Epithelial cell of prostate (primary cell): ENCODE measurements at regions not wholly inside any gene's neighbourhood (a gene's known extent, or its start where the extent isn't known, plus 50 kb on each side); places are given as distances from the start of the nearest gene placed in this dataset.
"Not testable (repeated sequence)": the region's sequence is repeated elsewhere in the genome, so short reads cannot be mapped to it uniquely, and the experiment has no call there.

Experiments used
- DNase-seq: peaks from one replicate; pipeline ENCODE4 v3.0.0-alpha.2; 2011; ENCODE audit warnings: low read depth, low spot score
- H3K27ac ChIP-seq: fragments of 450-650 bp; 2 replicates; pipeline ENCODE4 v1.5.1; 2017; ENCODE audit warnings: mild to moderate bottlenecking

GRCh38 chr17:70318051-70318450 is 148.7 kb downstream of the KCNJ2 start:
- DNase-seq, result no peak
- no peak overlapping the region for H3K27ac ChIP-seq

- H3K27ac ChIP-seq, result no peak overlapping the region
- no peak for DNase-seq
Measured at GRCh38 chr17:70319516-70319915, 150.2 kb downstream of the KCNJ2 start.

- DNase-seq, result no peak
- no peak overlapping the region for H3K27ac ChIP-seq
Measured at GRCh38 chr17:70320673-70321345, 151.5 kb downstream of the KCNJ2 start.

GRCh38 chr17:70321352-70321751 is 152.0 kb downstream of the KCNJ2 start:
- H3K27ac ChIP-seq, result no peak overlapping the region
- DNase-seq, result no peak

- DNase-seq, result no peak
- no peak overlapping the region for H3K27ac ChIP-seq
Measured at GRCh38 chr17:70323269-70323668, 153.9 kb downstream of the KCNJ2 start.

GRCh38 chr17:70324031-70324430 is 154.7 kb downstream of the KCNJ2 start:
- no peak for DNase-seq

GRCh38 chr17:70327279-70327678 is 157.9 kb downstream of the KCNJ2 start:
- no peak for DNase-seq
- H3K27ac ChIP-seq, result no peak overlapping the region

More at GRCh38 chr17:70324031-70324430, 154.7 kb downstream of the KCNJ2 start:
- no peak overlapping the region for H3K27ac ChIP-seq

GRCh38 chr17:70327723-70328122 is 158.4 kb downstream of the KCNJ2 start:
- no peak for DNase-seq
- no peak overlapping the region for H3K27ac ChIP-seq

- no peak overlapping the region for H3K27ac ChIP-seq
- no peak for DNase-seq
Measured at GRCh38 chr17:70329721-70330120, 160.4 kb downstream of the KCNJ2 start.

GRCh38 chr17:70331066-70331465 is 161.7 kb downstream of the KCNJ2 start:
- not testable (repeated sequence) for H3K27ac ChIP-seq, DNase-seq

- no peak overlapping the region for H3K27ac ChIP-seq
- no peak for DNase-seq
Measured at GRCh38 chr17:70332356-70333210, 163.3 kb downstream of the KCNJ2 start.

GRCh38 chr17:70336411-70336810 is 167.1 kb downstream of the KCNJ2 start:
- no peak for DNase-seq
- H3K27ac ChIP-seq, result no peak overlapping the region

- no peak for DNase-seq
Measured at GRCh38 chr17:70338946-70339354, 169.6 kb downstream of the KCNJ2 start.

GRCh38 chr17:70343114-70343513 is 173.8 kb downstream of the KCNJ2 start:
- H3K27ac ChIP-seq, result no peak overlapping the region
- no peak for DNase-seq

More at GRCh38 chr17:70338946-70339354, 169.6 kb downstream of the KCNJ2 start:
- no peak overlapping the region for H3K27ac ChIP-seq

- no peak for DNase-seq
- no peak overlapping the region for H3K27ac ChIP-seq
Measured at GRCh38 chr17:70344386-70345060, 175.2 kb downstream of the KCNJ2 start.

- H3K27ac ChIP-seq, result no peak overlapping the region
- DNase-seq, result no peak
Measured at GRCh38 chr17:70345061-70345460, 175.7 kb downstream of the KCNJ2 start.

- no peak overlapping the region for H3K27ac ChIP-seq
- no peak for DNase-seq
Measured at GRCh38 chr17:70352834-70353233, 183.5 kb downstream of the KCNJ2 start.

- H3K27ac ChIP-seq, result no peak overlapping the region
- no peak for DNase-seq
Measured at GRCh38 chr17:70353408-70354092, 184.2 kb downstream of the KCNJ2 start.

GRCh38 chr17:70355185-70355584 is 185.9 kb downstream of the KCNJ2 start:
- no peak overlapping the region for H3K27ac ChIP-seq
- DNase-seq, result no peak

- no peak for DNase-seq
- no peak overlapping the region for H3K27ac ChIP-seq
Measured at GRCh38 chr17:70357190-70357589, 187.9 kb downstream of the KCNJ2 start.
